GM23338 (cell line): ENCODE measurements at regions not wholly inside any gene's neighbourhood (a gene's known extent, or its start where the extent isn't known, plus 50 kb on each side); places are given as distances from the start of the nearest gene placed in this dataset.

Experiments
- CREB1 ChIP-seq: fragments of 250-450 bp; sonication (Bioruptor Pico); IDR thresholded peaks from 2 replicates; pipeline ENCODE4 v1.5.0; 2020; ENCODE audit warnings: low read depth, mild to moderate bottlenecking, moderate library complexity
- EZH2 ChIP-seq: fragments of 200-600 bp; sonication (generic); IDR thresholded peaks from one replicate; pipeline ENCODE4 v1.8.0; 2017; ENCODE audit warnings: antibody characterized with exemption, mild to moderate bottlenecking, low read depth; ENCODE audit not compliant: unreplicated experiment
- EZH2phosphoT487 ChIP-seq: fragments of 200-600 bp; sonication (generic); IDR thresholded peaks from one replicate; pipeline ENCODE4 v1.8.1; 2018; ENCODE audit warnings: antibody characterized with exemption; ENCODE audit not compliant: unreplicated experiment
- JUNB ChIP-seq: IDR thresholded peaks from one replicate; pipeline ENCODE4 v1.6.1; 2016; ENCODE audit warnings: antibody characterized with exemption; ENCODE audit not compliant: unreplicated experiment
- NANOG ChIP-seq: IDR thresholded peaks from 2 replicates; pipeline ENCODE4 v1.6.1; 2016; ENCODE audit warnings: antibody characterized with exemption, borderline replicate concordance
- POLR2AphosphoS5 ChIP-seq: IDR thresholded peaks from 2 replicates; pipeline ENCODE4 v1.6.1; 2016; ENCODE audit warnings: antibody characterized with exemption, low read depth
- STAT1 ChIP-seq: IDR thresholded peaks from one replicate; pipeline ENCODE4 v1.6.1; 2016; ENCODE audit warnings: antibody characterized with exemption; ENCODE audit not compliant: unreplicated experiment
- ZNF114 ChIP-seq: fragments of 250-450 bp; sonication (Bioruptor Pico); IDR thresholded peaks from 2 replicates; pipeline ENCODE4 v1.5.0; 2020; ENCODE audit warnings: mild to moderate bottlenecking, moderate library complexity
- TF ChIP-seq, protein P1 (sequence below), 2 experiments: fragments of 200-600 bp in 1 of 2; sonication (generic) in 1 of 2; conservative IDR thresholded peaks; 2 replicates each; pipeline versions ENCODE4 v1.5.1 to v1.6.1; 2016 to 2017; ENCODE audit warnings: antibody characterized with exemption in 2 of 2, low read depth in 2 of 2, mild to moderate bottlenecking in 2 of 2, moderate library complexity in 1 of 2
- TF ChIP-seq, protein P2 (sequence below): IDR thresholded peaks from one replicate; pipeline ENCODE4 v1.6.1; 2018; ENCODE audit warnings: antibody characterized with exemption; ENCODE audit not compliant: unreplicated experiment

DNA sequence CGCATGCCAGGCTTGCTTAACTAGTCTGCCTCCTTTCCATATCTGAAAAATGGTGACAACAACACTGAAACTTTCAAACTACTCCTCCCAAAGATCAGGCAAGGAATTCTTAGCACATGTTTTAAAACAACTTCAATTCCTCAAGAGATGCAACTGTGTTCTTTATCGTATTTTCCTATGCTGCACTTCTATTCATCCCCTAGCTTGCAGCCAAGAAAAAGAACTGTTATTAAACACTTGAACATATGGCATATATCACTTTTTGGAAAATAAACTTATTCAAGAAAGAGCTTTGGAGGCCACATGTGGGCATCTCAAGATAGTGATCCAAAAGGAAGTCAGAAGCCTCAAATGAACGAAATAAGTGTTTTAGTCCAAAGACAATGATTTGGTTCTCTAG, 75.6 kb upstream of the STAM2 start:
- TF ChIP-seq, protein P1, sequence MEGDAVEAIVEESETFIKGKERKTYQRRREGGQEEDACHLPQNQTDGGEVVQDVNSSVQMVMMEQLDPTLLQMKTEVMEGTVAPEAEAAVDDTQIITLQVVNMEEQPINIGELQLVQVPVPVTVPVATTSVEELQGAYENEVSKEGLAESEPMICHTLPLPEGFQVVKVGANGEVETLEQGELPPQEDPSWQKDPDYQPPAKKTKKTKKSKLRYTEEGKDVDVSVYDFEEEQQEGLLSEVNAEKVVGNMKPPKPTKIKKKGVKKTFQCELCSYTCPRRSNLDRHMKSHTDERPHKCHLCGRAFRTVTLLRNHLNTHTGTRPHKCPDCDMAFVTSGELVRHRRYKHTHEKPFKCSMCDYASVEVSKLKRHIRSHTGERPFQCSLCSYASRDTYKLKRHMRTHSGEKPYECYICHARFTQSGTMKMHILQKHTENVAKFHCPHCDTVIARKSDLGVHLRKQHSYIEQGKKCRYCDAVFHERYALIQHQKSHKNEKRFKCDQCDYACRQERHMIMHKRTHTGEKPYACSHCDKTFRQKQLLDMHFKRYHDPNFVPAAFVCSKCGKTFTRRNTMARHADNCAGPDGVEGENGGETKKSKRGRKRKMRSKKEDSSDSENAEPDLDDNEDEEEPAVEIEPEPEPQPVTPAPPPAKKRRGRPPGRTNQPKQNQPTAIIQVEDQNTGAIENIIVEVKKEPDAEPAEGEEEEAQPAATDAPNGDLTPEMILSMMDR (conservative IDR thresholded peaks at IDR 0.05; ENCODE audit: low read depth in 2 of 2) = no peak
- TF ChIP-seq, protein P2, sequence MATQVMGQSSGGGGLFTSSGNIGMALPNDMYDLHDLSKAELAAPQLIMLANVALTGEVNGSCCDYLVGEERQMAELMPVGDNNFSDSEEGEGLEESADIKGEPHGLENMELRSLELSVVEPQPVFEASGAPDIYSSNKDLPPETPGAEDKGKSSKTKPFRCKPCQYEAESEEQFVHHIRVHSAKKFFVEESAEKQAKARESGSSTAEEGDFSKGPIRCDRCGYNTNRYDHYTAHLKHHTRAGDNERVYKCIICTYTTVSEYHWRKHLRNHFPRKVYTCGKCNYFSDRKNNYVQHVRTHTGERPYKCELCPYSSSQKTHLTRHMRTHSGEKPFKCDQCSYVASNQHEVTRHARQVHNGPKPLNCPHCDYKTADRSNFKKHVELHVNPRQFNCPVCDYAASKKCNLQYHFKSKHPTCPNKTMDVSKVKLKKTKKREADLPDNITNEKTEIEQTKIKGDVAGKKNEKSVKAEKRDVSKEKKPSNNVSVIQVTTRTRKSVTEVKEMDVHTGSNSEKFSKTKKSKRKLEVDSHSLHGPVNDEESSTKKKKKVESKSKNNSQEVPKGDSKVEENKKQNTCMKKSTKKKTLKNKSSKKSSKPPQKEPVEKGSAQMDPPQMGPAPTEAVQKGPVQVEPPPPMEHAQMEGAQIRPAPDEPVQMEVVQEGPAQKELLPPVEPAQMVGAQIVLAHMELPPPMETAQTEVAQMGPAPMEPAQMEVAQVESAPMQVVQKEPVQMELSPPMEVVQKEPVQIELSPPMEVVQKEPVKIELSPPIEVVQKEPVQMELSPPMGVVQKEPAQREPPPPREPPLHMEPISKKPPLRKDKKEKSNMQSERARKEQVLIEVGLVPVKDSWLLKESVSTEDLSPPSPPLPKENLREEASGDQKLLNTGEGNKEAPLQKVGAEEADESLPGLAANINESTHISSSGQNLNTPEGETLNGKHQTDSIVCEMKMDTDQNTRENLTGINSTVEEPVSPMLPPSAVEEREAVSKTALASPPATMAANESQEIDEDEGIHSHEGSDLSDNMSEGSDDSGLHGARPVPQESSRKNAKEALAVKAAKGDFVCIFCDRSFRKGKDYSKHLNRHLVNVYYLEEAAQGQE = no peak
- TF ChIP-seq EZH2phosphoT487 (no peak), POLR2AphosphoS5 (no peak), EZH2 (no peak), ZNF114 (no peak), JUNB (no peak), CREB1 (CRISPR knock-in tag) (no peak), NANOG (no peak), STAT1 (no peak)
